ENCODE measurements at regions not wholly inside any gene's neighbourhood (a gene's known extent, or its start where the extent isn't known, plus 50 kb on each side); places are given as distances from the start of the nearest gene placed in this dataset.

DNA sequence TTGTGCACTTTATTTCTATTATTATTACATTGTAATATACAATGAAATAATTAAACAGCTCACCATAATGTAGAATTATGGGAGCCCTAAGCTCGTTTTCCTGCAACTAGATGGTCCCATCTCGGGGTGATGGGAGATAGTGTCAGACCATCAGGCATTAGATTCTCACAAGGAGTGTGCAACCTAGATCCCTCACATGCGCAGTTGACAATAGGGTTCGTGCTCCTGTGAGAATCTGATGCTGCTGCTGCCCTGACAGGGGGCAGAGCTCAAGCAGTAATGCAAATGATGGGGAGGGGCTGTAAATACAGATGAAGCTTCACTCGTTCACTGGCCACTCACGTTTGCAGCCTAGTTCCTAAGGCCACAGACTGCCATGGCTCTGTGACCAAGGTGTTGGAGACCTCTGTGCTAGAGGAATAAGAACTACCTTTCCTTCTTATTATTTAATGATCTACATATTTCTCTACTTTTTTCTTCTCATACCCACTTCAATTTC lies 492.9 kb upstream of the INTU start:
- CTCF ChIA-PET = no interaction called here
- 83% methylated on average over 6 of the region's 6 CpGs for WGBS (ENCODE audit: insufficient coverage)
- no peaks in the 10 kb centered on the region for H3K4me1 Mint-ChIP-seq

GRCh38 chr4:127140306-127140705 lies 492.5 kb upstream of the INTU start:
- Mint-ChIP-seq H3K27ac (no peak overlapping the region), H3K27me3 (no peaks in the 10 kb centered on the region), H3K4me3 (no peak overlapping the region), H3K9me3 (ENCODE audit: insufficient read depth) (peaks cover 2% of the 10 kb centered on the region), H3K4me1 (no peaks in the 10 kb centered on the region)
- WGBS (ENCODE audit: insufficient coverage) = 100% methylated on average over 1 of the region's 3 CpGs
- Histone ChIP-seq H4K20me1 (ENCODE audit: control insufficient read depth, insufficient read depth, low read length, poor library complexity, severe bottlenecking) (no peaks in the 10 kb centered on the region), H3K79me2 (ENCODE audit: control insufficient read depth, insufficient read depth, low read length) (no peaks in the 10 kb centered on the region), H3K4me1 (ENCODE audit: control insufficient read depth in 2 of 2, insufficient read depth in 2 of 2, low read length in 2 of 2) (no peaks in the 10 kb centered on the region), H3K9ac (ENCODE audit: low read length) (no peak overlapping the region), H3K27me3 (replicated peaks in 1 of 4; ENCODE audit: control extremely low read depth in 1 of 4, control insufficient read depth in 3 of 4, insufficient read depth in 4 of 4, low read length in 3 of 4) (no peaks in the 10 kb centered on the region), H3K36me3 (replicated peaks in 1 of 2; ENCODE audit: control extremely low read depth in 1 of 2, control insufficient read depth in 1 of 2, extremely low read depth in 1 of 2, insufficient read depth in 2 of 2, low read length in 1 of 2) (no peaks in the 10 kb centered on the region), H3K4me2 (replicated peaks; ENCODE audit: low read depth, low read length, poor library complexity, severe bottlenecking) (no peak overlapping the region), H2AFZ (ENCODE audit: insufficient read depth, low read depth, low read length, poor library complexity, severe bottlenecking) (no peak overlapping the region), H3K4me3 (ENCODE audit: control extremely low read depth in 1 of 5, extremely low read depth in 1 of 5, insufficient read depth in 1 of 5, low read depth in 2 of 5, low read length in 4 of 5) (no peak overlapping the region), H3K9me3 (ENCODE audit: control extremely low read depth in 1 of 3, control insufficient read depth in 2 of 3, insufficient read depth in 1 of 3, low read length in 2 of 3) (peaks cover 0 to 4% (median 0%) of the 10 kb centered on the region in 3 donors), H3K27ac (ENCODE audit: low read length in 2 of 2) (no peak overlapping the region)
- intact Hi-C loops (cut with micrococcal nuclease) = no loop called here
- no peak for TF ChIP-seq EZH2 (IDR thresholded peaks at IDR 0.05; ENCODE audit: borderline replicate concordance, insufficient read depth, low read depth, low read length, poor library complexity, severe bottlenecking)
- TF ChIP-seq CTCF (IDR thresholded peaks at IDR 0.05) = no peak
- CTCF ChIA-PET = no interaction called here
- ATAC-seq (ENCODE audit: low read depth) (no peak), DNase-seq (no peak)
- POLR2A ChIA-PET = no interaction called here

More for the DNA sequence above, 492.9 kb upstream of the INTU start:
- Histone ChIP-seq H3K4me1 (ENCODE audit: control insufficient read depth in 2 of 2, insufficient read depth in 2 of 2, low read length in 2 of 2) (no peaks in the 10 kb centered on the region), H3K9ac (ENCODE audit: low read length) (no peak overlapping the region), H3K9me3 (ENCODE audit: control extremely low read depth in 1 of 3, control insufficient read depth in 2 of 3, insufficient read depth in 1 of 3, low read length in 2 of 3) (peaks cover 0 to 4% (median 0%) of the 10 kb centered on the region in 3 donors), H3K4me3 (ENCODE audit: control extremely low read depth in 1 of 5, extremely low read depth in 1 of 5, insufficient read depth in 1 of 5, low read depth in 2 of 5, low read length in 4 of 5) (no peak overlapping the region), H3K79me2 (ENCODE audit: control insufficient read depth, insufficient read depth, low read length) (no peaks in the 10 kb centered on the region), H3K36me3 (replicated peaks in 1 of 2; ENCODE audit: control extremely low read depth in 1 of 2, control insufficient read depth in 1 of 2, extremely low read depth in 1 of 2, insufficient read depth in 2 of 2, low read length in 1 of 2) (no peaks in the 10 kb centered on the region), H4K20me1 (ENCODE audit: control insufficient read depth, insufficient read depth, low read length, poor library complexity, severe bottlenecking) (no peaks in the 10 kb centered on the region), H3K4me2 (replicated peaks; ENCODE audit: low read depth, low read length, poor library complexity, severe bottlenecking) (no peak overlapping the region), H3K27me3 (replicated peaks in 1 of 4; ENCODE audit: control extremely low read depth in 1 of 4, control insufficient read depth in 3 of 4, insufficient read depth in 4 of 4, low read length in 3 of 4) (no peaks in the 10 kb centered on the region), H3K27ac (ENCODE audit: low read length in 2 of 2) (no peak overlapping the region), H2AFZ (ENCODE audit: insufficient read depth, low read depth, low read length, poor library complexity, severe bottlenecking) (no peak overlapping the region)
- intact Hi-C loops (cut with micrococcal nuclease) = no loop called here
- TF ChIP-seq CTCF (IDR thresholded peaks at IDR 0.05) (no peak), EZH2 (IDR thresholded peaks at IDR 0.05; ENCODE audit: borderline replicate concordance, insufficient read depth, low read depth, low read length, poor library complexity, severe bottlenecking) (no peak)
- ATAC-seq (ENCODE audit: low read depth) (no peak), DNase-seq (no peak)
- H3K27ac Mint-ChIP-seq = no peak overlapping the region
- POLR2A ChIA-PET = no interaction called here
- no peak overlapping the region for H3K4me3 Mint-ChIP-seq
- peaks cover 2% of the 10 kb centered on the region for H3K9me3 Mint-ChIP-seq (ENCODE audit: insufficient read depth)
- H3K27me3 Mint-ChIP-seq = no peaks in the 10 kb centered on the region

All from B cell (primary cell).